Neuronal stem cell (in vitro differentiated cells): ENCODE measurements at regions not wholly inside any gene's neighbourhood (a gene's known extent, or its start where the extent isn't known, plus 50 kb on each side); places are given as distances from the start of the nearest gene placed in this dataset.
A peak's percentile ranks its signal among the peaks of the same experiment; 100 is the strongest.

Source experiments
- DNase-seq: peaks from one replicate; pipeline ENCODE4 v3.0.0-alpha.2; 2013; ENCODE audit warnings: low spot score
- H2AFZ ChIP-seq: one replicate; pipeline ENCODE4 v1.6.1; 2013; ENCODE audit warnings: mild to moderate bottlenecking, low read length, inconsistent platforms
- H2AK5ac ChIP-seq: 2 replicates; pipeline ENCODE4 v1.6.1; 2013; ENCODE audit warnings: low read depth, mild to moderate bottlenecking, inconsistent platforms, low read length, moderate library complexity, mixed read lengths
- H2BK120ac ChIP-seq: 2 replicates; pipeline ENCODE4 v1.6.1; 2013; ENCODE audit warnings: low read depth, mild to moderate bottlenecking, inconsistent platforms, low read length, moderate library complexity, mixed read lengths
- H2BK12ac ChIP-seq: one replicate; pipeline ENCODE4 v1.6.1; 2013; ENCODE audit warnings: low read length, inconsistent platforms
- H2BK15ac ChIP-seq: 2 replicates; pipeline ENCODE4 v1.6.1; 2013; ENCODE audit warnings: mild to moderate bottlenecking, low read length, inconsistent platforms, mixed read lengths
- H2BK5ac ChIP-seq: one replicate; pipeline ENCODE4 v1.6.1; 2013; ENCODE audit warnings: inconsistent platforms, mild to moderate bottlenecking, low read length, moderate library complexity
- H3K14ac ChIP-seq: one replicate; pipeline ENCODE4 v1.6.1; 2013; ENCODE audit warnings: low read length, inconsistent platforms
- H3K18ac ChIP-seq: 2 replicates; pipeline ENCODE4 v1.6.1; 2013; ENCODE audit warnings: low read length, inconsistent platforms
- H3K23ac ChIP-seq: 2 replicates; pipeline ENCODE4 v1.6.1; 2013; ENCODE audit warnings: low read depth, mild to moderate bottlenecking, mixed read lengths, low read length, inconsistent platforms; ENCODE audit not compliant: poor library complexity
- H3K27ac ChIP-seq: replicated peaks from 3 replicates; pipeline ENCODE4 v1.5.1; 2013; ENCODE audit warnings: low read length, inconsistent platforms
- H3K27me3 ChIP-seq, 3 experiments: 2 replicates each; pipeline ENCODE4 v1.6.1; 2013; ENCODE audit warnings: low read length in 3 of 3, mild to moderate bottlenecking in 2 of 3, inconsistent platforms in 1 of 3, low read depth in 1 of 3, mixed read lengths in 1 of 3, moderate library complexity in 1 of 3; ENCODE audit not compliant: control insufficient read depth in 3 of 3, insufficient read depth in 3 of 3
- H3K36me3 ChIP-seq, 2 donors: replicated peaks in 1 of 2; 2 replicates each; pipeline ENCODE4 v1.6.1; 2013; ENCODE audit warnings: low read length in 2 of 2; ENCODE audit not compliant: control insufficient read depth in 2 of 2, insufficient read depth in 2 of 2
- H3K4ac ChIP-seq: 2 replicates; pipeline ENCODE4 v1.6.1; 2013; ENCODE audit warnings: inconsistent platforms, mild to moderate bottlenecking, low read length, moderate library complexity
- H3K4me1 ChIP-seq, 2 donors: 1 replicate in 1 of 2; 2 replicates in 1 of 2; pipeline ENCODE4 v1.6.1; 2013; ENCODE audit warnings: low read length in 2 of 2, low read depth in 1 of 2; ENCODE audit not compliant: control insufficient read depth in 2 of 2, insufficient read depth in 1 of 2
- H3K4me2 ChIP-seq: one replicate; pipeline ENCODE4 v1.6.1; 2013; ENCODE audit warnings: mild to moderate bottlenecking, low read length, inconsistent platforms; ENCODE audit not compliant: insufficient read depth, poor library complexity, severe bottlenecking
- H3K4me3 ChIP-seq, 2 donors: 2 replicates each; pipeline ENCODE4 v1.5.1; 2013; ENCODE audit warnings: low read length in 2 of 2, mild to moderate bottlenecking in 2 of 2, inconsistent platforms in 1 of 2, moderate library complexity in 1 of 2
- H3K79me1 ChIP-seq: one replicate; pipeline ENCODE4 v1.6.1; 2013; ENCODE audit warnings: low read depth, mild to moderate bottlenecking, inconsistent platforms, low read length, moderate library complexity
- H3K9ac ChIP-seq: one replicate; pipeline ENCODE4 v1.6.1; 2013; ENCODE audit warnings: mild to moderate bottlenecking, low read depth, low read length, inconsistent platforms; ENCODE audit not compliant: poor library complexity
- H3K9me3 ChIP-seq, 2 donors: replicated peaks in 1 of 2; 2 replicates each; pipeline versions ENCODE3 to v1.6.1; 2013; ENCODE audit warnings: low read length in 2 of 2, mild to moderate bottlenecking in 2 of 2, inconsistent platforms in 1 of 2, low read depth in 1 of 2, mixed read lengths in 1 of 2, moderate library complexity in 1 of 2; ENCODE audit not compliant: control insufficient read depth in 2 of 2, insufficient read depth in 1 of 2
- H4K8ac ChIP-seq: one replicate; pipeline ENCODE4 v1.6.1; 2013; ENCODE audit warnings: low read depth, mild to moderate bottlenecking, inconsistent platforms, low read length, moderate library complexity
- H4K91ac ChIP-seq: one replicate; pipeline ENCODE4 v1.6.1; 2013; ENCODE audit warnings: low read length, low read depth, mild to moderate bottlenecking, inconsistent platforms; ENCODE audit not compliant: poor library complexity
- WGBS, 2 donors: extraction: QIAGEN DNeasy Blood & Tissue Kit; methylation state at CpG; one replicate each; pipeline ENCODE4 v1.1.7; 2013; ENCODE audit warnings: missing lambda C conversion rate in 2 of 2, mixed read lengths in 1 of 2; ENCODE audit not compliant: insufficient read length in 2 of 2, insufficient replicate concordance in 1 of 2; ENCODE audit errors: extremely low coverage in 2 of 2; 5-methylcytosine and 5-hydroxymethylcytosine counted together

- Histone ChIP-seq H2BK15ac (no peak overlapping the region), H3K9me3 (no peaks in the 10 kb centered on the region), H3K4me3 (peak overlapping the region in 1 of 2 donors; percentile 44), H2AFZ (peak overlapping the region; percentile 80), H2BK120ac (no peak overlapping the region), H2AK5ac (no peak overlapping the region), H3K4me2 (no peak overlapping the region), H3K18ac (no peak overlapping the region), H2BK5ac (peak overlapping the region; percentile 39), H3K9ac (no peak overlapping the region), H3K79me1 (no peaks in the 10 kb centered on the region), H3K4ac (no peak overlapping the region), H3K27ac (no peak overlapping the region), H2BK12ac (no peak overlapping the region), H3K27me3 (no peaks in the 10 kb centered on the region), H3K36me3 (no peaks in the 10 kb centered on the region), H3K23ac (no peak overlapping the region), H3K4me1 (peaks cover 19 to 52% of the 10 kb centered on the region in 2 donors), H3K14ac (no peak overlapping the region), H4K8ac (no peak overlapping the region), H4K91ac (no peak overlapping the region)
- no CpG with 5 or more reads among the region's 8 CpGs for WGBS, 2 donors
- no peak for DNase-seq
Measured at GRCh38 chr16:73544826-73545225, 496.9 kb upstream of the ZFHX3 start.

GRCh38 chr16:73543970-73544599 lies 496.2 kb upstream of the ZFHX3 start:
- Histone ChIP-seq H2AK5ac (no peak overlapping the region), H2BK15ac (no peak overlapping the region), H3K9me3 (no peaks in the 10 kb centered on the region), H3K27me3 (no peaks in the 10 kb centered on the region), H3K27ac (peak overlapping the region; percentile 8), H3K36me3 (no peaks in the 10 kb centered on the region), H2BK5ac (peak overlapping the region; percentile 39), H4K8ac (no peak overlapping the region), H3K9ac (no peak overlapping the region), H2BK12ac (no peak overlapping the region), H2AFZ (peak overlapping the region; percentile 80), H2BK120ac (no peak overlapping the region), H3K23ac (no peak overlapping the region), H3K79me1 (no peaks in the 10 kb centered on the region), H3K4ac (no peak overlapping the region), H3K14ac (no peak overlapping the region), H3K4me2 (peak overlapping the region; percentile 29), H3K4me3 (peak overlapping the region in 1 of 2 donors; percentile 44), H3K4me1 (peaks cover 19 to 46% of the 10 kb centered on the region in 2 donors), H3K18ac (peak overlapping the region; percentile 62), H4K91ac (no peak overlapping the region)
- WGBS, 2 donors, result no CpG with 5 or more reads among the region's 20 CpGs
- no peak for DNase-seq

DNA sequence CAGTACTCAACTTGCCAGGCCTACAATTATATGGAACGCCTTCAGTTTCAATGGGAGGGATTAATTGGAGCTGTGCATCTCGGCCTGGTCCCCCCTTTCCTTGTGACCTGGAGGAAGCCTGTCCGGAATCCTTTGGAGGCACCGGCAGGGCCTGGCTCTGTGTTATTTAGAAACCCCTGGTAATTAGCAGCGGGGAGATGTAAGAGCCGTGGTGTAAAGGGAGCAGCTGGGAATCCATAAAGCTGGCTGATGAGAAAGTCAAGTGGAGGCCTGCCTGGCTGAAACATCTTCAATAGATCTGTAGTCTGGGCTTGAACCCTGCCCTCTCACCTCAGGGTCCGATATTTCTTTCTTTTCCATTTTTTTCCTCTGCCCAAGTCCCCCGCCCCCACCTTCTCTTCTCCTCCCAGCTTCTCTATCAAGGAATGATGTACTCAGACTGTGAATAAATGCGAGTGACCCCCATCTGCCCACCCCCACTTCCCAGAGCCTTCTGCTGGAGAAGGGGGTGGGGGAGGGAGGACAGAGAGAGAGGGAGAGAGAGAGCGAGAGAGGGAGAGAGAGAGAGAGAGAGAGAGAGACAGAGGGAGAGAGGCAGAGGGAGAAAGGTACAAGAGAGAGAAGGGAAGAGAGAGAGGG lies 495.5 kb upstream of the ZFHX3 start:
- peak overlapping the region; percentile 80 for H2AFZ ChIP-seq
- no peak overlapping the region for H4K91ac ChIP-seq
- no peak overlapping the region for H3K9ac ChIP-seq
- no peak overlapping the region for H3K23ac ChIP-seq
- no peak overlapping the region for H2AK5ac ChIP-seq
- H3K14ac ChIP-seq, result no peak overlapping the region
- H3K4me1 ChIP-seq, result peaks cover 19 to 40% of the 10 kb centered on the region in 2 donors
- no peaks in the 10 kb centered on the region for H3K36me3 ChIP-seq
- peak overlapping the region in 1 of 2 donors; percentile 44 for H3K4me3 ChIP-seq
- H3K9me3 ChIP-seq, result no peaks in the 10 kb centered on the region
- WGBS, 2 donors, result no CpG with 5 or more reads among the region's 10 CpGs
- no peak overlapping the region for H4K8ac ChIP-seq
- H2BK12ac ChIP-seq, result no peak overlapping the region
- H2BK15ac ChIP-seq, result no peak overlapping the region
- no peak overlapping the region for H2BK5ac ChIP-seq
- no peak overlapping the region for H3K4ac ChIP-seq
- H3K27ac ChIP-seq, result peak overlapping the region; percentile 39
- no peaks in the 10 kb centered on the region for H3K79me1 ChIP-seq
- no peak for DNase-seq
- H3K4me2 ChIP-seq, result peak overlapping the region; percentile 40
- H3K18ac ChIP-seq, result no peak overlapping the region
- H3K27me3 ChIP-seq, result no peaks in the 10 kb centered on the region
- no peak overlapping the region for H2BK120ac ChIP-seq

DNA sequence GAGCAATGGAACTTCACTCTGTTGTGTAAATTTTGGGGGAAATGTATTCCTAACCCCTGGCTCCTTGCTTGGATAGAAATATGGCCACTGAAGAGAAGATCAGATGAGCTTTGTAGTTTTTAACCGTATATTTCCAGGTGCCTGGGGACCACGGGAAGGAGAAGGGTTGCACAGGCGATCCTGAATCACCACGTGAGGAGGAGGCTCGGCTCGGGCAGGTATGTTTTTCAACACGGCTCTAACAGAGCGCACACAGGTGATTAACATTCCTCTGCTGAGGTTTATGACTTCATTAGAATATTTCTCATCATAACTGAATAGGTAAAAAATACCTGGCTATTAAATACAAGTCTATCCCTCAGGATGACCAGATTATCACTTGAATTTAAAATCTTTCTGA lies 495.0 kb upstream of the ZFHX3 start:
- H2BK120ac ChIP-seq, result no peak overlapping the region
- no peaks in the 10 kb centered on the region for H3K27me3 ChIP-seq
- H2BK12ac ChIP-seq, result no peak overlapping the region
- no peaks in the 10 kb centered on the region for H3K36me3 ChIP-seq
- no peak overlapping the region for H2BK5ac ChIP-seq
- H3K4me1 ChIP-seq, result peaks cover 18 to 35% of the 10 kb centered on the region in 2 donors
- H3K4ac ChIP-seq, result no peak overlapping the region
- no peak overlapping the region for H4K91ac ChIP-seq
- H2AK5ac ChIP-seq, result no peak overlapping the region
- H3K14ac ChIP-seq, result no peak overlapping the region
- H3K4me3 ChIP-seq, result peak overlapping the region in 1 of 2 donors; percentile 44
- no CpG with 5 or more reads among the region's 8 CpGs for WGBS, 2 donors
- no peak overlapping the region for H3K4me2 ChIP-seq
- DNase-seq, result no peak
- peak overlapping the region; percentile 6 for H3K18ac ChIP-seq
- no peak overlapping the region for H3K27ac ChIP-seq
- no peak overlapping the region for H3K23ac ChIP-seq
- no peaks in the 10 kb centered on the region for H3K79me1 ChIP-seq
- no peak overlapping the region for H3K9ac ChIP-seq
- H2AFZ ChIP-seq, result no peak overlapping the region
- H3K9me3 ChIP-seq, result no peaks in the 10 kb centered on the region
- H4K8ac ChIP-seq, result no peak overlapping the region
- H2BK15ac ChIP-seq, result no peak overlapping the region
